Epithelial cell of esophagus (primary cell): ENCODE measurements at regions not wholly inside any gene's neighbourhood (a gene's known extent, or its start where the extent isn't known, plus 50 kb on each side); places are given as distances from the start of the nearest gene placed in this dataset.

Experiments
- DNase-seq: peaks from one replicate; pipeline ENCODE4 v3.0.0; 2010; ENCODE audit warnings: low read depth
- H3K4me3 ChIP-seq: 2 replicates; pipeline ENCODE4 v1.5.1; 2011; ENCODE audit warnings: mild to moderate bottlenecking, low read length, control low read depth
- CTCF ChIP-seq: IDR thresholded peaks from 2 replicates; pipeline ENCODE4 v1.5.1; 2011; ENCODE audit warnings: low read depth, mild to moderate bottlenecking, low read length, control low read depth, inconsistent platforms; ENCODE audit not compliant: insufficient read depth; ENCODE audit errors: missing control alignments

DNA sequence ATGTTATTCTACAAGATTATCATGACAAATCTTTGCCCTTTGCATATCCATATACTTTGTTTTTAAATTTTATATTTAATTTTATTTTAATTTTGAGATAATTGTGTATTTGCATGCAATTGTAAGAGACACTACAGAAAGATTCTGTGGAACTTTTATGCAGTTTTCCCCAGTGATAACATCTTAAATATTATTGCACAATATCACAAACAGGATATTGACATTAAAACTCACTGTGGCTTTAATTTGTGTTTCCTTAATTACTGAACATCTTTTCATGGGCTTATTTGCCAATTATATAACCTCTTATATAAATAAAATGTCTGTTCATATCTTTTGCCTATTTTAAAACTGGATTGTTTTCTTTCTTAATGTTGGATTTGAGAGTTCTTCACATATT is 95.6 kb downstream of the ASCL1 start:
- no peak for TF ChIP-seq CTCF
- no peak for DNase-seq

DNA sequence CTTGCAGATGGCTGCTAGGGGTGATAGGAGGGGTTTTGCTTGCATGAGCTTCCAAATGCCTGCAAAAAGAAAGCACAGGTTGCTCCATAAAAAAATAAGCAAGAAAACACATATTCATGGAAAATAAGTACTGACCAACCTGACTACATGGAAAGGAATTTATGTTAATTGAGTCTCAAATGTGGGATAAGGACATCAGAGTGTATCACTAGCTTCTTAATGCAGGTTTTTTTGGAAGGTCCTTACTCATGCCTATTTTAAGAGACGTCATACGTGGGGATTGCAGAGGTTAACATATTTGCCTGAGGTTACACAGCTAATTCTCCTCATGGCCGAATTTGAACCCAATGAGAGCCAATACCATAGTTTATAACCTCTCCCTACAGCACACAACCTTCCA is 116.2 kb downstream of the ASCL1 start:
- DNase-seq, result no peak
- H3K4me3 ChIP-seq, result no peak overlapping the region
- no peak for TF ChIP-seq CTCF

More for the DNA sequence above, 95.6 kb downstream of the ASCL1 start:
- H3K4me3 ChIP-seq, result no peak overlapping the region

- no peak for DNase-seq
- no peak for TF ChIP-seq CTCF
- H3K4me3 ChIP-seq, result no peak overlapping the region
Observed at GRCh38 chr12:103075848-103076247, 118.4 kb downstream of the ASCL1 start.

- H3K4me3 ChIP-seq, result no peak overlapping the region
- TF ChIP-seq CTCF, result no peak
- no peak for DNase-seq
Observed at GRCh38 chr12:103077108-103077773, 119.8 kb downstream of the ASCL1 start.

GRCh38 chr12:103085541-103085940 is 128.1 kb downstream of the ASCL1 start:
- DNase-seq, result no peak
- no peak for TF ChIP-seq CTCF
- no peak overlapping the region for H3K4me3 ChIP-seq

DNA sequence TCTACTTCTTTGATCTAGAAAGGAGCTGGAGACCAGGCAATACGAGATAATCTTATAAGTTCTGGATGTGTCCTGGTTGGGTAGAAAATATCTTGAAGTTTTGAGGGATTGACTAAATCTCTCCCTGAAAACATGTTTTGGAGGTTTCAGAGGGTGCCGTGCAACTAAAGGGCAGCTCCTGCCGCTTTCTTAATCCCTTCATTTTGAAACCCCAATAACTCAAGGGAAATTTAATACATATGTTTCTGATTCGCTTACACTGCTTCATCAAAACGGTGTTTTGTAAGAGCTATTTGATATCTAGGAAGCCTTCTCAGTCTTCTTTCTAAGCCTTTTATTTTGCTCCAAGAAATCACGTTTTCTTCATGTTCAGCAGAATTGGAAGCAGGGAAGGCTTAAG is 129.0 kb downstream of the ASCL1 start:
- no peak overlapping the region for H3K4me3 ChIP-seq
- DNase-seq, result no peak
- no peak for TF ChIP-seq CTCF

GRCh38 chr12:103093499-103094106 is 136.1 kb downstream of the ASCL1 start:
- no peak for TF ChIP-seq CTCF
- peak; percentile 1 for DNase-seq
- no peak overlapping the region for H3K4me3 ChIP-seq
